Nephron progenitor cell (in vitro differentiated cells): ENCODE measurements at regions not wholly inside any gene's neighbourhood (a gene's known extent, or its start where the extent isn't known, plus 50 kb on each side); places are given as distances from the start of the nearest gene placed in this dataset.

ENCODE experiments used
- DNase-seq: peaks from one replicate; pipeline ENCODE4 v3.0.0; 2021
- H3K27ac Mint-ChIP-seq: 2 replicates; pipeline ENCODE4 v1.8.0; 2021; ENCODE audit warnings: mild to moderate bottlenecking, moderate library complexity, mixed read lengths
- H3K27me3 Mint-ChIP-seq: 2 replicates; pipeline ENCODE4 v1.8.0; 2021; ENCODE audit warnings: mild to moderate bottlenecking, low read depth, mixed read lengths; ENCODE audit not compliant: poor library complexity
- H3K36me3 Mint-ChIP-seq: 2 replicates; pipeline ENCODE4 v1.8.0; 2021; ENCODE audit warnings: low read depth, mixed read lengths
- H3K4me1 Mint-ChIP-seq: 2 replicates; pipeline ENCODE4 v1.8.0; 2021; ENCODE audit warnings: mixed read lengths
- H3K4me3 Mint-ChIP-seq: 2 replicates; pipeline ENCODE4 v1.8.0; 2021; ENCODE audit warnings: mild to moderate bottlenecking, moderate library complexity, mixed read lengths
- H3K9me3 Mint-ChIP-seq: 2 replicates; pipeline ENCODE4 v1.8.0; 2021; ENCODE audit warnings: mild to moderate bottlenecking, moderate library complexity, mixed read lengths
- CTCF ChIP-seq: fragments of 200-600 bp; sonication (generic); IDR thresholded peaks from 2 replicates; pipeline ENCODE4 v1.5.0; 2021; ENCODE audit warnings: antibody characterized with exemption

GRCh38 chr12:78519422-78519821 lies 345.2 kb upstream of the SYT1 start:
- H3K27ac Mint-ChIP-seq = no peak overlapping the region
- TF ChIP-seq CTCF = no peak
- no peaks in the 10 kb centered on the region for H3K9me3 Mint-ChIP-seq
- H3K4me3 Mint-ChIP-seq = no peak overlapping the region
- DNase-seq = no peak
- H3K4me1 Mint-ChIP-seq = no peaks in the 10 kb centered on the region
- H3K27me3 Mint-ChIP-seq = peaks cover 9% of the 10 kb centered on the region
- H3K36me3 Mint-ChIP-seq = no peaks in the 10 kb centered on the region

- DNase-seq = no peak
- Mint-ChIP-seq H3K4me1 (peaks cover 24% of the 10 kb centered on the region), H3K4me3 (no peak overlapping the region), H3K27ac (no peak overlapping the region), H3K36me3 (no peaks in the 10 kb centered on the region), H3K9me3 (no peaks in the 10 kb centered on the region), H3K27me3 (no peaks in the 10 kb centered on the region)
- TF ChIP-seq CTCF = no peak
These were observed 334.3 kb upstream of the SYT1 start for GRCh38 chr12:78530100-78530765.

- no peak overlapping the region for H3K4me3 Mint-ChIP-seq
- H3K9me3 Mint-ChIP-seq = no peaks in the 10 kb centered on the region
- no peaks in the 10 kb centered on the region for H3K27me3 Mint-ChIP-seq
- H3K27ac Mint-ChIP-seq = no peak overlapping the region
- peaks cover 24% of the 10 kb centered on the region for H3K4me1 Mint-ChIP-seq
- no peak for DNase-seq
- no peaks in the 10 kb centered on the region for H3K36me3 Mint-ChIP-seq
- no peak for TF ChIP-seq CTCF
These were observed 332.6 kb upstream of the SYT1 start for GRCh38 chr12:78531831-78532458.

- Mint-ChIP-seq H3K27ac (no peak overlapping the region), H3K9me3 (no peaks in the 10 kb centered on the region), H3K27me3 (no peaks in the 10 kb centered on the region), H3K4me1 (peaks cover 29% of the 10 kb centered on the region), H3K36me3 (no peaks in the 10 kb centered on the region), H3K4me3 (no peak overlapping the region)
- TF ChIP-seq CTCF = no peak
- DNase-seq = no peak
These were observed 330.3 kb upstream of the SYT1 start for GRCh38 chr12:78534311-78534710.

- H3K4me1 Mint-ChIP-seq = peaks cover 5% of the 10 kb centered on the region
- no peak overlapping the region for H3K27ac Mint-ChIP-seq
- no peaks in the 10 kb centered on the region for H3K36me3 Mint-ChIP-seq
- no peak for TF ChIP-seq CTCF
- H3K27me3 Mint-ChIP-seq = no peaks in the 10 kb centered on the region
- DNase-seq = no peak
- H3K9me3 Mint-ChIP-seq = no peaks in the 10 kb centered on the region
- no peak overlapping the region for H3K4me3 Mint-ChIP-seq
These were observed 323.8 kb upstream of the SYT1 start for GRCh38 chr12:78540606-78541336.
